ENCODE measurements at regions not wholly inside any gene's neighbourhood (a gene's known extent, or its start where the extent isn't known, plus 50 kb on each side); places are given as distances from the start of the nearest gene placed in this dataset.

DNA sequence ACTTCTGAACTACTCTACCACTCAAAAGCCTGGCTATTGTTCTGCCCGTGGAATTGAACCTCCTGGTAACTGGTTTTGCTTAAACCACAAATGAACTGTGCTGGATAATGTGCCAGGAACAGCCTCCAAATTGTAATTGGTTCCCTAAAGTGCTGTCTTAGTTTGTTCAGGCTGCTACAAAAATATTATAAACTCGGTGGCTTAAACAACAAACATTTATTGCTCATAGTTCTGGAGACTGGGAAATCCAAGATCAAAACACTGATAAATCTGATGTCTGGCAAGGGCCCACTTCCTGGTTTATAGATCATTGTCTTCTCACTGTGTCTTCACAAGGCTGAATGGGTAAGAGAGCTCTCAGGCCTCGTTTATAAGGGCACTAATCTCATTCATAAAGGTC lies 149.2 kb upstream of the NCKAP5 start:
- H3K9ac ChIP-seq (ENCODE audit: insufficient read depth, low read length) = no peak overlapping the region
- H3K4me1 ChIP-seq (ENCODE audit: control insufficient read depth, extremely low read depth, insufficient read depth, low read length) = peaks cover 4% of the 10 kb centered on the region

GRCh38 chr2:133718688-133719201 lies 150.5 kb upstream of the NCKAP5 start:
- Histone ChIP-seq H3K27ac (ENCODE audit: insufficient read depth, low read length) (no peak overlapping the region), H3K9ac (ENCODE audit: insufficient read depth, low read length) (no peak overlapping the region), H3K9me3 (ENCODE audit: control insufficient read depth, insufficient read depth, low read depth, low read length) (no peaks in the 10 kb centered on the region), H3K27me3 (ENCODE audit: control insufficient read depth, insufficient read depth, low read length) (no peaks in the 10 kb centered on the region), H3K4me2 (ENCODE audit: extremely low read depth, insufficient read depth, low read length) (peak overlapping the region; percentile 61), H3K4me1 (ENCODE audit: control insufficient read depth, extremely low read depth, insufficient read depth, low read length) (peaks cover 4% of the 10 kb centered on the region), H2AFZ (ENCODE audit: low read length) (no peak overlapping the region), H3K79me2 (ENCODE audit: control insufficient read depth, insufficient read depth, low read length) (no peaks in the 10 kb centered on the region), H3K4me3 (replicated peaks in 1 of 4; ENCODE audit: control extremely low read depth in 1 of 4, insufficient read depth in 1 of 4, low read depth in 3 of 4, low read length in 4 of 4) (no peak overlapping the region), H3K36me3 (ENCODE audit: control insufficient read depth, insufficient read depth, low read length) (no peaks in the 10 kb centered on the region), H4K20me1 (ENCODE audit: control insufficient read depth, extremely low read depth, insufficient read depth, low read length) (no peaks in the 10 kb centered on the region)
- DNase-seq (ENCODE audit: low read depth in 2 of 2) = peak; percentile 35 to 98
- TF ChIP-seq, protein P1, sequence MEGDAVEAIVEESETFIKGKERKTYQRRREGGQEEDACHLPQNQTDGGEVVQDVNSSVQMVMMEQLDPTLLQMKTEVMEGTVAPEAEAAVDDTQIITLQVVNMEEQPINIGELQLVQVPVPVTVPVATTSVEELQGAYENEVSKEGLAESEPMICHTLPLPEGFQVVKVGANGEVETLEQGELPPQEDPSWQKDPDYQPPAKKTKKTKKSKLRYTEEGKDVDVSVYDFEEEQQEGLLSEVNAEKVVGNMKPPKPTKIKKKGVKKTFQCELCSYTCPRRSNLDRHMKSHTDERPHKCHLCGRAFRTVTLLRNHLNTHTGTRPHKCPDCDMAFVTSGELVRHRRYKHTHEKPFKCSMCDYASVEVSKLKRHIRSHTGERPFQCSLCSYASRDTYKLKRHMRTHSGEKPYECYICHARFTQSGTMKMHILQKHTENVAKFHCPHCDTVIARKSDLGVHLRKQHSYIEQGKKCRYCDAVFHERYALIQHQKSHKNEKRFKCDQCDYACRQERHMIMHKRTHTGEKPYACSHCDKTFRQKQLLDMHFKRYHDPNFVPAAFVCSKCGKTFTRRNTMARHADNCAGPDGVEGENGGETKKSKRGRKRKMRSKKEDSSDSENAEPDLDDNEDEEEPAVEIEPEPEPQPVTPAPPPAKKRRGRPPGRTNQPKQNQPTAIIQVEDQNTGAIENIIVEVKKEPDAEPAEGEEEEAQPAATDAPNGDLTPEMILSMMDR (conservative IDR thresholded peaks at IDR 0.05 in 1 of 2, IDR thresholded peaks at IDR 0.05 in 1 of 2; ENCODE audit: low read depth in 1 of 2, low read length in 2 of 2) = no peak
- TF ChIP-seq EZH2 (IDR thresholded peaks at IDR 0.05; ENCODE audit: low read length, missing control alignments) = no peak

More for the DNA sequence above, 149.2 kb upstream of the NCKAP5 start:
- Histone ChIP-seq H3K79me2 (ENCODE audit: control insufficient read depth, insufficient read depth, low read length) (no peaks in the 10 kb centered on the region), H2AFZ (ENCODE audit: low read length) (no peak overlapping the region), H3K4me3 (replicated peaks in 1 of 4; ENCODE audit: control extremely low read depth in 1 of 4, insufficient read depth in 1 of 4, low read depth in 3 of 4, low read length in 4 of 4) (no peak overlapping the region), H4K20me1 (ENCODE audit: control insufficient read depth, extremely low read depth, insufficient read depth, low read length) (no peaks in the 10 kb centered on the region), H3K27ac (ENCODE audit: insufficient read depth, low read length) (no peak overlapping the region), H3K36me3 (ENCODE audit: control insufficient read depth, insufficient read depth, low read length) (no peaks in the 10 kb centered on the region), H3K9me3 (ENCODE audit: control insufficient read depth, insufficient read depth, low read depth, low read length) (no peaks in the 10 kb centered on the region), H3K4me2 (ENCODE audit: extremely low read depth, insufficient read depth, low read length) (no peak overlapping the region), H3K27me3 (ENCODE audit: control insufficient read depth, insufficient read depth, low read length) (no peaks in the 10 kb centered on the region)
- DNase-seq (ENCODE audit: low read depth in 2 of 2) = peak in 1 of 2 donors; percentile 32
- no peak for TF ChIP-seq EZH2 (IDR thresholded peaks at IDR 0.05; ENCODE audit: low read length, missing control alignments)
- TF ChIP-seq, protein P1 (conservative IDR thresholded peaks at IDR 0.05 in 1 of 2, IDR thresholded peaks at IDR 0.05 in 1 of 2; ENCODE audit: low read depth in 1 of 2, low read length in 2 of 2) = no peak

DNA sequence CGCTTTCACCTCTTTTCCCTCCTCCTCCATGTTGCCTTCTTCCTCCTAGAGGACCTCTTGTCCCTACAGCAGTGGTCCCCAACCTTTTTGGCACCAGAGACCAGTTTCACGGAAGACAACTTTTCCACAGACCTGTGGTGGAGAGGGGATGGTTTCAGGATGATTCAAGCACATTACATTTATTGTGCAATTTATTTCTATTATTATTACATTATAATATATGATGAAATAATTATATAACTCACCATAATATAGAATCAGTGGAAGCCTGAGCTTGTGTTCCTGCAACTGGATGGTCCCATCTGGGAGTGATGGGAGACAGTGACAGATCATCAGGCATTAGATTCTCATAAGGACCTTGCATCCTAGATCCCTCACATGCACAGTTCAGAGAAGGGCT lies 152.2 kb upstream of the NCKAP5 start:
- DNase-seq (ENCODE audit: low read depth in 2 of 2) = no peak
- Histone ChIP-seq H3K27me3 (ENCODE audit: control insufficient read depth, insufficient read depth, low read length) (no peaks in the 10 kb centered on the region), H3K4me2 (ENCODE audit: extremely low read depth, insufficient read depth, low read length) (no peak overlapping the region), H3K9me3 (ENCODE audit: control insufficient read depth, insufficient read depth, low read depth, low read length) (no peaks in the 10 kb centered on the region), H3K79me2 (ENCODE audit: control insufficient read depth, insufficient read depth, low read length) (no peaks in the 10 kb centered on the region), H2AFZ (ENCODE audit: low read length) (no peak overlapping the region), H3K36me3 (ENCODE audit: control insufficient read depth, insufficient read depth, low read length) (no peaks in the 10 kb centered on the region), H3K4me3 (replicated peaks in 1 of 4; ENCODE audit: control extremely low read depth in 1 of 4, insufficient read depth in 1 of 4, low read depth in 3 of 4, low read length in 4 of 4) (no peak overlapping the region), H4K20me1 (ENCODE audit: control insufficient read depth, extremely low read depth, insufficient read depth, low read length) (no peaks in the 10 kb centered on the region), H3K4me1 (ENCODE audit: control insufficient read depth, extremely low read depth, insufficient read depth, low read length) (peaks cover 4% of the 10 kb centered on the region), H3K9ac (ENCODE audit: insufficient read depth, low read length) (no peak overlapping the region), H3K27ac (ENCODE audit: insufficient read depth, low read length) (no peak overlapping the region)
- no peak for TF ChIP-seq EZH2 (IDR thresholded peaks at IDR 0.05; ENCODE audit: low read length, missing control alignments)
- TF ChIP-seq, protein P1 (conservative IDR thresholded peaks at IDR 0.05 in 1 of 2, IDR thresholded peaks at IDR 0.05 in 1 of 2; ENCODE audit: low read depth in 1 of 2, low read length in 2 of 2) = no peak
